ENCODE measurements at regions not wholly inside any gene's neighbourhood (a gene's known extent, or its start where the extent isn't known, plus 50 kb on each side); places are given as distances from the start of the nearest gene placed in this dataset.
"Not testable (repeated sequence)": the region's sequence is repeated elsewhere in the genome, so short reads cannot be mapped to it uniquely, and the experiment has no call there.

- DNase-seq, result not testable (repeated sequence)
Observed at GRCh38 chr20:64327223-64327549, 71.6 kb downstream of the PCMTD2 start.

GRCh38 chr20:64327550-64328317 is 72.2 kb downstream of the PCMTD2 start:
- peak; percentile 79 for DNase-seq

GRCh38 chr20:64328595-64329250 is 73.2 kb downstream of the PCMTD2 start:
- DNase-seq, result not testable (repeated sequence)

GRCh38 chr20:64332627-64333026 is 77.1 kb downstream of the PCMTD2 start:
- DNase-seq, result not testable (repeated sequence)
